Upper lobe of left lung (tissue), 4 donors: ENCODE measurements at regions not wholly inside any gene's neighbourhood (a gene's known extent, or its start where the extent isn't known, plus 50 kb on each side); places are given as distances from the start of the nearest gene placed in this dataset.

ENCODE experiments used
- CTCF ChIP-seq, 6 experiments: fragments of 450-650 bp in 4 of 6; fragments of 200-600 bp in 2 of 6; sonication (generic) in 2 of 6; IDR thresholded peaks; one replicate each; pipeline ENCODE4 v1.5.1; 2016 to 2019; ENCODE audit warnings: antibody characterized with exemption in 6 of 6
- EP300 ChIP-seq, 4 donors: sonication (generic); formaldehyde crosslinking; IDR thresholded peaks; one replicate each; pipeline ENCODE4 v1.5.1; 2017; ENCODE audit warnings: antibody characterized with exemption in 4 of 4, control low read depth in 2 of 4
- POLR2A ChIP-seq, 4 donors: fragments of 450-650 bp; IDR thresholded peaks; one replicate each; pipeline ENCODE4 v1.5.1; 2016 to 2017; ENCODE audit warnings: antibody characterized with exemption in 4 of 4, mild to moderate bottlenecking in 2 of 4
- POLR2AphosphoS5 ChIP-seq, 2 donors: sonication (generic); formaldehyde crosslinking; IDR thresholded peaks; one replicate each; pipeline ENCODE4 v1.5.1; 2017; ENCODE audit warnings: antibody characterized with exemption in 2 of 2

- TF ChIP-seq CTCF (IDR thresholded peaks at IDR 0.05), result no peak
- no peak for TF ChIP-seq POLR2A (IDR thresholded peaks at IDR 0.05)
- TF ChIP-seq EP300 (IDR thresholded peaks at IDR 0.05), result no peak
- no peak for TF ChIP-seq POLR2AphosphoS5 (IDR thresholded peaks at IDR 0.05)
Observed at GRCh38 chr4:154977228-154977627, 196.2 kb downstream of the RBM46 start.
